ENCODE measurements at regions not wholly inside any gene's neighbourhood (a gene's known extent, or its start where the extent isn't known, plus 50 kb on each side); places are given as distances from the start of the nearest gene placed in this dataset.

DNA sequence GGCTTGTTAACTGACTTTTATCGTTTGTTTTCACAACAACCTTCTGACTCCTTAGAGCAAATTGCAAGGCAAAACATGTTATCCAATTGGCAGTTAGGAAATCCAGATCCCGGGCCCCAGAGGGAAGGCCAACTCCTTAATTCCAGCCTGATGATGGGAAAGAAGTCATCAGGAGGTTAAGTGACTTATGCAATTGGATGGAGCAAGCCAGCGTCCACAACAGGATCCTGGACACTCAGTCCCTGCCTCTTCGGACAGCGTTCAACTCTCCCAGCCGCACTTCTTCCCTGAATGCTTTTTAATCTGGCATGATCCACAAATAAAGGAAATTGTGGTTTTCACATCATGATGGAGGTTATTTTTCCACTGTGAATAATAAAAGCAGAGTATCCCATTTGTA, 310.1 kb downstream of the RAB28 start:
- Histone ChIP-seq H3K79me2 (ENCODE audit: insufficient read depth, low read length) (no peaks in the 10 kb centered on the region), H3K27me3 (ENCODE audit: control insufficient read depth in 2 of 2, insufficient read depth in 2 of 2, low read length in 2 of 2) (no peaks in the 10 kb centered on the region), H3K27ac (ENCODE audit: low read depth in 1 of 2, low read length in 2 of 2) (no peak overlapping the region), H3K9me3 (replicated peaks in 1 of 2; ENCODE audit: control insufficient read depth in 1 of 2, insufficient read depth in 1 of 2, low read length in 2 of 2) (peaks cover 0 to 22% of the 10 kb centered on the region in 2 donors), H3K9ac (ENCODE audit: insufficient read depth, low read length, poor library complexity, severe bottlenecking) (no peak overlapping the region), H3K36me3 (replicated peaks in 1 of 2; ENCODE audit: control insufficient read depth in 1 of 2, insufficient read depth in 2 of 2, low read length in 2 of 2) (no peaks in the 10 kb centered on the region), H4K20me1 (ENCODE audit: insufficient read depth, low read length) (no peaks in the 10 kb centered on the region), H3K4me3 (replicated peaks in 1 of 3; ENCODE audit: low read depth in 2 of 3, low read length in 3 of 3) (no peak overlapping the region), H3K4me1 (ENCODE audit: control insufficient read depth in 1 of 2, insufficient read depth in 2 of 2, low read length in 2 of 2) (no peaks in the 10 kb centered on the region), H3K4me2 (replicated peaks; ENCODE audit: extremely low read depth, low read length, poor library complexity, severe bottlenecking) (no peak overlapping the region), H2AFZ (ENCODE audit: insufficient read depth, low read depth, low read length, poor library complexity, severe bottlenecking) (no peak overlapping the region)
- H3K27me3 Mint-ChIP-seq (ENCODE audit: low read depth in 3 of 3): peaks cover 0 to 2% (median 0%) of the 10 kb centered on the region in 3 donors
- intact Hi-C loops (cut with micrococcal nuclease): no loop called here
- DNase-seq: no peak
- WGBS (ENCODE audit: insufficient coverage): no CpG with 5 or more reads among the region's 6 CpGs
- H3K27ac Mint-ChIP-seq: no peak overlapping the region
- no peaks in the 10 kb centered on the region for H3K36me3 Mint-ChIP-seq
- peaks cover 2 to 28% (median 10%) of the 10 kb centered on the region in 7 donors for H3K9me3 Mint-ChIP-seq
- no peak overlapping the region for H3K4me3 Mint-ChIP-seq
- TF ChIP-seq, protein P1, sequence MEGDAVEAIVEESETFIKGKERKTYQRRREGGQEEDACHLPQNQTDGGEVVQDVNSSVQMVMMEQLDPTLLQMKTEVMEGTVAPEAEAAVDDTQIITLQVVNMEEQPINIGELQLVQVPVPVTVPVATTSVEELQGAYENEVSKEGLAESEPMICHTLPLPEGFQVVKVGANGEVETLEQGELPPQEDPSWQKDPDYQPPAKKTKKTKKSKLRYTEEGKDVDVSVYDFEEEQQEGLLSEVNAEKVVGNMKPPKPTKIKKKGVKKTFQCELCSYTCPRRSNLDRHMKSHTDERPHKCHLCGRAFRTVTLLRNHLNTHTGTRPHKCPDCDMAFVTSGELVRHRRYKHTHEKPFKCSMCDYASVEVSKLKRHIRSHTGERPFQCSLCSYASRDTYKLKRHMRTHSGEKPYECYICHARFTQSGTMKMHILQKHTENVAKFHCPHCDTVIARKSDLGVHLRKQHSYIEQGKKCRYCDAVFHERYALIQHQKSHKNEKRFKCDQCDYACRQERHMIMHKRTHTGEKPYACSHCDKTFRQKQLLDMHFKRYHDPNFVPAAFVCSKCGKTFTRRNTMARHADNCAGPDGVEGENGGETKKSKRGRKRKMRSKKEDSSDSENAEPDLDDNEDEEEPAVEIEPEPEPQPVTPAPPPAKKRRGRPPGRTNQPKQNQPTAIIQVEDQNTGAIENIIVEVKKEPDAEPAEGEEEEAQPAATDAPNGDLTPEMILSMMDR (IDR thresholded peaks at IDR 0.05): no peak
- H3K4me1 Mint-ChIP-seq: no peaks in the 10 kb centered on the region

DNA sequence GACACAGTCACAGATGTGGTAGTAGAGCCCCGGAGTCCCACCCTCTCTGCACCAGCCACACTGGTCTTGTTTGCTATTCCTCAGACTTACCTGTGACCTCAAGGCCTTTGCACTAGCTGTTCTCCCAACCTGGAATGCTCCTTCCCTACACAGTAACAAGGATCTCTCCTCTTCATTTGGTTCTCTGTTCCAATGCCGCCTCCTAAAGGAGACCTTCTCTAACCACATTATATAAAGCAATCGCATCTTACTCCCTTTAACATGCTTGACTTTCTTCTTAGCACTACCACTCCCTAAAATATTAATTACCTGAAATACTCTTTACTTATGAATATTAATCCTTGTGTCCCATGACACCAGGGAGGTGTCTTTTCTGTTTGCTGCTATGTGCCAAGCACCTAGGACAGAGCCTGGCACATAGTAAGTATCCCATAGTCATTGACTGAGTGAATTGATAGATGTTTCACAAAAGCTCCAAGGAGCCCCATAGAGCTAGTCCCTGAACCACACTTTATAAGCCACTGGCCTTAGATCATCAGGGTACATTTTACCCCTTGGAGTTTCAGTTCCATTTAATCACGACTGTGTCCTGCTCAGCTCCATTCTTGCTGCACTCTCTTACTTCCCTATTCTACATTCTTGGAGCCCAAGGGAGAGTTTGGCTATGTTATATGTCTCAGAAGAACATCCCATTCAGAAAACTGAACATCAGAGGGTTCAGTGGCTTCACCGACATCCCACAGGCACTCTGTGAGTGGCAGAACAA, 312.7 kb downstream of the RAB28 start:
- no peaks in the 10 kb centered on the region for H4K20me1 ChIP-seq (ENCODE audit: insufficient read depth, low read length)
- DNase-seq: no peak
- H3K9me3 ChIP-seq (replicated peaks in 1 of 2; ENCODE audit: control insufficient read depth in 1 of 2, insufficient read depth in 1 of 2, low read length in 2 of 2): peaks cover 0 to 18% of the 10 kb centered on the region in 2 donors
- 100% methylated on average over 3 of the region's 5 CpGs for WGBS (ENCODE audit: insufficient coverage)
- no peak overlapping the region for H2AFZ ChIP-seq (ENCODE audit: insufficient read depth, low read depth, low read length, poor library complexity, severe bottlenecking)
- no peaks in the 10 kb centered on the region for H3K4me1 ChIP-seq (ENCODE audit: control insufficient read depth in 1 of 2, insufficient read depth in 2 of 2, low read length in 2 of 2)
- TF ChIP-seq, protein P1 (IDR thresholded peaks at IDR 0.05): no peak
- Mint-ChIP-seq H3K36me3 (no peaks in the 10 kb centered on the region), H3K9me3 (peaks cover 6 to 22% (median 10%) of the 10 kb centered on the region in 7 donors), H3K27me3 (ENCODE audit: low read depth in 3 of 3) (peaks cover 0 to 2% (median 0%) of the 10 kb centered on the region in 3 donors), H3K27ac (no peak overlapping the region), H3K4me1 (no peaks in the 10 kb centered on the region), H3K4me3 (no peak overlapping the region)
- intact Hi-C loops (cut with micrococcal nuclease): no loop called here
- H3K27ac ChIP-seq (ENCODE audit: low read depth in 1 of 2, low read length in 2 of 2): no peak overlapping the region
- no peak overlapping the region for H3K4me3 ChIP-seq (replicated peaks in 1 of 3; ENCODE audit: low read depth in 2 of 3, low read length in 3 of 3)
- H3K27me3 ChIP-seq (ENCODE audit: control insufficient read depth in 2 of 2, insufficient read depth in 2 of 2, low read length in 2 of 2): no peaks in the 10 kb centered on the region
- no peaks in the 10 kb centered on the region for H3K79me2 ChIP-seq (ENCODE audit: insufficient read depth, low read length)
- no peak overlapping the region for H3K4me2 ChIP-seq (replicated peaks; ENCODE audit: extremely low read depth, low read length, poor library complexity, severe bottlenecking)
- H3K36me3 ChIP-seq (replicated peaks in 1 of 2; ENCODE audit: control insufficient read depth in 1 of 2, insufficient read depth in 2 of 2, low read length in 2 of 2): no peaks in the 10 kb centered on the region
- H3K9ac ChIP-seq (ENCODE audit: insufficient read depth, low read length, poor library complexity, severe bottlenecking): no peak overlapping the region
